LNCAP (cell line): ENCODE measurements at regions not wholly inside any gene's neighbourhood (a gene's known extent, or its start where the extent isn't known, plus 50 kb on each side); places are given as distances from the start of the nearest gene placed in this dataset.

ENCODE experiments used
- TF ChIP-seq, protein P1 (sequence below): fragments of 450-650 bp; IDR thresholded peaks from 2 replicates; pipeline ENCODE4 v1.5.1; 2017; ENCODE audit warnings: mild to moderate bottlenecking

- TF ChIP-seq, protein P1, sequence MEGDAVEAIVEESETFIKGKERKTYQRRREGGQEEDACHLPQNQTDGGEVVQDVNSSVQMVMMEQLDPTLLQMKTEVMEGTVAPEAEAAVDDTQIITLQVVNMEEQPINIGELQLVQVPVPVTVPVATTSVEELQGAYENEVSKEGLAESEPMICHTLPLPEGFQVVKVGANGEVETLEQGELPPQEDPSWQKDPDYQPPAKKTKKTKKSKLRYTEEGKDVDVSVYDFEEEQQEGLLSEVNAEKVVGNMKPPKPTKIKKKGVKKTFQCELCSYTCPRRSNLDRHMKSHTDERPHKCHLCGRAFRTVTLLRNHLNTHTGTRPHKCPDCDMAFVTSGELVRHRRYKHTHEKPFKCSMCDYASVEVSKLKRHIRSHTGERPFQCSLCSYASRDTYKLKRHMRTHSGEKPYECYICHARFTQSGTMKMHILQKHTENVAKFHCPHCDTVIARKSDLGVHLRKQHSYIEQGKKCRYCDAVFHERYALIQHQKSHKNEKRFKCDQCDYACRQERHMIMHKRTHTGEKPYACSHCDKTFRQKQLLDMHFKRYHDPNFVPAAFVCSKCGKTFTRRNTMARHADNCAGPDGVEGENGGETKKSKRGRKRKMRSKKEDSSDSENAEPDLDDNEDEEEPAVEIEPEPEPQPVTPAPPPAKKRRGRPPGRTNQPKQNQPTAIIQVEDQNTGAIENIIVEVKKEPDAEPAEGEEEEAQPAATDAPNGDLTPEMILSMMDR, result no peak
These were observed 120.5 kb downstream of the MN1 start for GRCh38 chr22:27681037-27681436.

DNA sequence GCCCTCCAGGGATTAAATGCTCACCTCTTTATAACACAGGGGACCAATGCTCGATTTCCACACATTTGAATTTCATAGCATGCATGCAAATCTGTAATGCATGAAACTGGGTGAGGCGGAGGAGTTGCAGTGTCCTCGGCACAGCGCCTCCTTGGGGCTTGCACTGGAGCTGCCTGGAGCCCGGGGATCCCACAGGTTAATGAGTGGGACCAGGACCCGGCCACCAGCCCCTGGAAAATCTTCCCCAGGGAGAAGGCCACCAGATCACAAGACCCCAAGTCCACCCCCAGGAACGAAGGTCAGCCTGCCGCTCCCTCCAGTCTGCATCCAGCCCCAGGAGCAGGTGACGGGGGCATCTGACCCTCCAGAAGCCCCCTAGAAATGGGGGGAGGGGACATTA, 119.1 kb downstream of the MN1 start:
- TF ChIP-seq, protein P1, result no peak

DNA sequence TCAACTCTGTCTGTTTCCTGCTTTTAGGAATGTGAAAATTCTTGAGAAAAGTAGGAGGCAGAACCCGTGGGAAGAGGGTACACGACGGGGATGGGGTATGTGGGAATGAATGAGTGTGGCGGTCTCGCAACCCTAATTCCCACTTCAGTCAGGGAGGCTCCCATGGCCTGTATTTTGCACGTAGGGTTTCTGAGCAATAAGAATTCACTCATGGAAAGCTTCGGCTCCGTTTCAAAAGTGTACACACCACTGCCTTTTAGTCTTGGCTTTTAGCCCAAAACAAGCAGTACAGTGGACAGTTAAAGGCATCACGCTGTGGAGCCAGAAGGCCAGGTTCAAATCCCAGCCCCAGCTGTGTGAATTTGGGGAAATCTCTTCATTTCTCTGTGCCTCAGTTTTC, 116.7 kb downstream of the MN1 start:
- TF ChIP-seq, protein P1, result no peak

DNA sequence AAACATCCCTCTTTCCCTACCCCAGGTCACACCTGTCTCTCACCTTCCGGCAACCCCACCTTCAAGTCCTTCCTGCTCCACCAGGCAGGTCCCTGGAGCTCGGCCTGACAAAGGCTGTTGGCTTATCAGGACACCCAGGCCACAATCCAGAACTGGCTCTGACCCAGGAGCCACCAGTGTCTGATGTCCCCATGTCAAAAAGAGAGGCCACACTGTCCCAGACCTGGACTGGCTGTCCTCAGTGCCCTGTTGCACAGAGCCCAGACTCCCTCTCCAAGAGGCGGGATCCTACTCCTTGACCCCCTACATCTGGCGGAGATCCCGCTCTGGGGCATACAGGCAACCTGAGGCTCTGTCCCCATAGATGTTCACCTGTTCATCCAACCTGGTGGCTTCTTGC, 116.0 kb downstream of the MN1 start:
- TF ChIP-seq, protein P1, result no peak

DNA sequence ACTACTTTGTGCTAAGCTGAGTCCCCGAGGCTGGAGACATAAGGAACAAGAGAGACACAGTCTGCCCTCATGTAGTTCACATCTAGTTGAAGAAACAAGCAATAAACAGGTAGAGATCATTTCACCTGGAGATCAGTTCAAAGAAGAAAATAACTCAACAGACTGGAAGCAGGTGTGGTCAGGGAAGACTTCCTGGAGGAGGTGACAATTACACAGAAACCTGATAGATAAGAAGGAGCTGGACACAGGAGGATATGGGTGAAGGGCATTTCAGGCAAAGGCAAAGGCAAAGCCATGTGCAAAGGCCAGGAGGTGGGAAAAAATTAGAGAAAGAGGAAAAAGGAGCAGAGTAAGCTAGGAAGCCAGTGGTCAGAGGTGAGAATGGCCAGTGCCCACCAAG, 115.6 kb downstream of the MN1 start:
- TF ChIP-seq, protein P1, result no peak

- TF ChIP-seq, protein P1, result no peak
These were observed 115.0 kb downstream of the MN1 start for GRCh38 chr22:27686534-27686933.

DNA sequence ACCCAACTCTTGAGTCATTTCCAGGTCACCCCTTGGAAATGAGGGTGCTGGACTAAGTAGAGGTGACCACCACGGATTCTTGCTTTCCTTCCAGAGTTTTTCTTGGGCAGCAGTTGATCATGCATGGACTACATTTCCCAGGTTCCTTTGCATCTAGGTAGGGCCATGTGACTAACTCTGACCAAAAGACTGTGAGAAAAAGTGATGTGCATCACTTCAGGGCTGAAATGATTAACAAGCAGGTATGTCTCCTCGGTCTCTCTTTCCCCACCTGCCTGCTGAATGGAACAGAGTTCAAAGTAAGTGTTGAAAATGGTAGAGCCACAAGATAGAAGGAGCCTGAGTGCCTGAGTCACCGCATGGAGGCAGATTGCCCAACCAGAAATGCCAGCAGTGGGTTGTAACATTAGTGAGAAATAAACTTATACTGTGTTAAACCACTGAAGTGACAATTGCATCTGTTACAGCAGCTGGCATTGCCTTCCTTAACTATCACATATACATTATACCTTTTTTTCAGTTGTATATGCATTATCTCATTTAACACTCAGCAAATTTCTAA, 113.5 kb downstream of the MN1 start:
- TF ChIP-seq, protein P1, result no peak

DNA sequence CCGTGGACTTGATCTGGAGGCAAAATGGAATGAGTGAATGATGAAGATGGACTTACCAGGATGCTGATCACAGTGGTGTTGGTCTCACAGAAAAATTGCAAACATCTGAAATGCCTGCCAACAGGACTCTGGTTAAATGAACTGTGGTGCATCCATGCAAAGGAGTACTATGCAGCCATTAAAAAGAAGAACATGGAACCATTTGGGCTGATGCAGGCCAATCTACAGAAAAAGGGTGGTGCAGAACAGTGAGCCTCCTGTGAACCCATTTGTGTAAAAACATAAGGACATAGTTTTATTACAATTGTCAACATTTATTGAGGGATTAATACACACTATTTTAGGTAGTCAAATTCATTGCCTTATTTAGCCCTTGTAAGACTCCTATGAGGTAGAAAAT, 111.9 kb downstream of the MN1 start:
- TF ChIP-seq, protein P1, result no peak
